Endothelial cell of umbilical vein (primary cell): ENCODE measurements at regions not wholly inside any gene's neighbourhood (a gene's known extent, or its start where the extent isn't known, plus 50 kb on each side); places are given as distances from the start of the nearest gene placed in this dataset.

ENCODE experiments used
- BruUV-seq: library from RNA; stranded (reverse); fragments of 400-500 nt; replicated peaks from 2 replicates; lab custom pipeline; 2021; lab: Mats Ljungman, UMichigan
- CTCF ChIA-PET: fragments of 300-600, 350-600 bp; sonication (Branson Sonifier 250); formaldehyde crosslinking; loops from one replicate; lab custom pipeline; 2021; ENCODE audit warnings: antibody characterized with exemption, inconsistent platforms; lab: Charles Lee
- POLR2A ChIA-PET: fragments of 300-600, 350-600 bp; sonication (Branson Sonifier 250); formaldehyde crosslinking; loops from one replicate; lab custom pipeline; 2021; ENCODE audit warnings: antibody characterized with exemption, inconsistent platforms; lab: Charles Lee
- DNase-seq: peaks from one replicate; pipeline ENCODE4 v3.0.0-alpha.2; 2011; ENCODE audit warnings: low read depth, low spot score
- FAIRE-seq: peaks from 2 replicates; lab custom pipeline; 2011; peaks lifted over from hg19 to GRCh38; lab: Jason Lieb, UNC
- H2AFZ ChIP-seq: 2 replicates; pipeline ENCODE4 v1.6.0; 2012; ENCODE audit warnings: low read depth, low read length, control low read depth, inconsistent platforms
- H3K27ac ChIP-seq: 2 replicates; pipeline ENCODE4 v1.5.1; 2011; ENCODE audit warnings: low read depth, mild to moderate bottlenecking, control low read depth, low read length, moderate library complexity; ENCODE audit not compliant: insufficient read depth
- H3K27me3 ChIP-seq, 2 experiments: 2 replicates each; pipeline versions ENCODE4 v1.6.0 to v1.6.1; 2011; ENCODE audit warnings: low read length in 2 of 2, mixed read lengths in 1 of 2; ENCODE audit not compliant: control insufficient read depth in 2 of 2, insufficient read depth in 2 of 2
- H3K36me3 ChIP-seq, 2 experiments: 2 replicates in 1 of 2; 3 replicates in 1 of 2; pipeline ENCODE4 v1.5.1; 2011; ENCODE audit warnings: low read length in 2 of 2, mild to moderate bottlenecking in 1 of 2, moderate library complexity in 1 of 2; ENCODE audit not compliant: control insufficient read depth in 2 of 2, insufficient read depth in 2 of 2; ENCODE audit errors: extremely low read depth in 1 of 2
- H3K4me1 ChIP-seq: 3 replicates; pipeline ENCODE4 v1.5.1; 2011; ENCODE audit warnings: mild to moderate bottlenecking, low read length; ENCODE audit not compliant: control insufficient read depth, insufficient read depth; ENCODE audit errors: extremely low read depth
- H3K4me2 ChIP-seq: 2 replicates; pipeline ENCODE4 v1.6.1; 2011; ENCODE audit warnings: low read length, control low read depth, mixed read lengths; ENCODE audit not compliant: insufficient read depth
- H3K4me3 ChIP-seq, 3 experiments: fragments of 200-600 bp in 1 of 3; sonication (generic), shearing (Covaris generic) in 1 of 3; replicated peaks in 1 of 3; 2 replicates each; pipeline ENCODE4 v1.5.1; 2011 to 2016; ENCODE audit warnings: control low read depth in 3 of 3, low read length in 3 of 3, mild to moderate bottlenecking in 2 of 3, inconsistent platforms in 1 of 3, low read depth in 1 of 3, moderate library complexity in 1 of 3; ENCODE audit not compliant: insufficient read depth in 1 of 3
- H3K79me2 ChIP-seq: 2 replicates; pipeline ENCODE4 v1.6.0; 2012; ENCODE audit warnings: low read length, inconsistent platforms; ENCODE audit not compliant: control insufficient read depth, insufficient read depth
- H3K9ac ChIP-seq: replicated peaks from 2 replicates; pipeline ENCODE3; 2011; ENCODE audit warnings: low read length, control low read depth; ENCODE audit not compliant: insufficient read depth; ENCODE audit errors: extremely low read depth
- H3K9me1 ChIP-seq: replicated peaks from 3 replicates; pipeline ENCODE4 v1.6.0; 2011; ENCODE audit warnings: mild to moderate bottlenecking, low read length; ENCODE audit not compliant: control insufficient read depth, insufficient read depth; ENCODE audit errors: extremely low read depth
- H3K9me3 ChIP-seq: replicated peaks from 2 replicates; pipeline ENCODE4 v1.5.1; 2012; ENCODE audit warnings: low read length, inconsistent platforms; ENCODE audit not compliant: control insufficient read depth, insufficient read depth
- H4K20me1 ChIP-seq: replicated peaks from 2 replicates; pipeline ENCODE3; 2011; ENCODE audit warnings: mild to moderate bottlenecking, low read length; ENCODE audit not compliant: control insufficient read depth, insufficient read depth; ENCODE audit errors: extremely low read depth
- EZH2 ChIP-seq: IDR thresholded peaks from 2 replicates; pipeline ENCODE4 v1.6.1; 2012; ENCODE audit warnings: borderline replicate concordance, low read depth, mild to moderate bottlenecking, moderate library complexity, low read length, inconsistent platforms; ENCODE audit not compliant: severe bottlenecking
- FOS ChIP-seq: IDR thresholded peaks from 2 replicates; pipeline ENCODE4 v1.6.1; 2011; ENCODE audit warnings: mild to moderate bottlenecking, low read length, moderate library complexity, borderline replicate concordance; ENCODE audit not compliant: insufficient read depth
- GATA2 ChIP-seq: IDR thresholded peaks from 2 replicates; pipeline ENCODE4 v1.7.0; 2011; ENCODE audit warnings: low read depth, mild to moderate bottlenecking, moderate library complexity, mixed read lengths, low read length; ENCODE audit not compliant: insufficient read length, insufficient read depth
- JUN ChIP-seq: IDR thresholded peaks from 2 replicates; pipeline ENCODE4 v1.6.1; 2011; ENCODE audit warnings: borderline replicate concordance, low read depth; ENCODE audit not compliant: insufficient read length, insufficient read depth
- MYC ChIP-seq: IDR thresholded peaks from one replicate; pipeline ENCODE4 v1.6.1; 2011; ENCODE audit warnings: mild to moderate bottlenecking, low read depth, low read length
- POLR2A ChIP-seq: IDR thresholded peaks from 2 replicates; pipeline ENCODE4 v1.6.1; 2012; ENCODE audit warnings: low read depth, mild to moderate bottlenecking, control low read depth, low read length
- POLR2AphosphoS5 ChIP-seq: IDR thresholded peaks from 2 replicates; pipeline ENCODE4 v1.6.1; 2012; ENCODE audit warnings: low read depth, mild to moderate bottlenecking, control low read depth, low read length, moderate library complexity; ENCODE audit not compliant: insufficient read depth
- dilution Hi-C: fragments of 300-500 bp; cut with MboI; formaldehyde crosslinking; loops from one replicate; pipeline ENCODE4 v1.15.0; 2019; ENCODE audit warnings: low sequenced_read_pairs; ENCODE audit not compliant: extremely low pct_ligation_motif_present
- intact Hi-C: fragments of 100-400 bp; cut with micrococcal nuclease; formaldehyde crosslinking; loops from one replicate; pipeline ENCODE4 v1.10.0; 2022
- TF ChIP-seq, protein P1 (sequence below), 2 donors: IDR thresholded peaks; 1 replicate in 1 of 2; 2 replicates in 1 of 2; pipeline ENCODE4 v1.5.1; 2011; ENCODE audit warnings: low read length in 2 of 2, mild to moderate bottlenecking in 2 of 2, moderate library complexity in 2 of 2, control low read depth in 1 of 2, inconsistent platforms in 1 of 2, low read depth in 1 of 2; ENCODE audit not compliant: insufficient read depth in 1 of 2; ENCODE audit errors: extremely low read depth in 1 of 2
- TF ChIP-seq, protein P2 (sequence below): IDR thresholded peaks from 2 replicates; pipeline ENCODE4 v1.6.1; 2011; ENCODE audit not compliant: insufficient read depth, insufficient read length

DNA sequence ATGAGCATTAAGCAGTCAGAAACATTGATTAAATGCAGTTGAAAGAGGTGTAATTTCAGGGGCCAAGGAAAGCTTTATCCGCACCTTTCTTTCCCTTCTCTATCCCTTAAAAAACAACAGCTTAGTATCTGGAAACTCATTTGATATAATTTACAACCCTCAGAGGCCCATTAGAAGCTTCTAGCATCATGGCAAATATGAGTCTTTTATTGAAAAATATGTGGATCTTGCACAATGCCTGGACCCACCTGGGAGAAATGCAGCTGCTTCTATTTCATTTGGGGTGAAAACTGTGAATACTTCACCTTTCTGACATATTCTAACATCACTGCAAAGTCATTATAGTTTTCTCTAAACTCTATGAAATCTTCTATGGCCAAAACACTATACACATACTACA is 492.2 kb upstream of the PSMD7 start:
- no TSS peak for BruUV-seq
- no peak for FAIRE-seq

More for the DNA sequence above, 492.2 kb upstream of the PSMD7 start:
- H3K9me1 ChIP-seq, result no peaks in the 10 kb centered on the region
- intact Hi-C loops (no loop called here), dilution Hi-C loops (no loop called here)
- ChIA-PET POLR2A (no interaction called here), CTCF (no interaction called here)
- no peak overlapping the region for H3K4me3 ChIP-seq
- H3K27ac ChIP-seq, result no peak overlapping the region
- H3K27me3 ChIP-seq, result no peaks in the 10 kb centered on the region
- H3K36me3 ChIP-seq, result no peaks in the 10 kb centered on the region
- no peak overlapping the region for H3K4me2 ChIP-seq
- DNase-seq, result no peak
- no peaks in the 10 kb centered on the region for H3K79me2 ChIP-seq
- H3K4me1 ChIP-seq, result no peaks in the 10 kb centered on the region
- no peaks in the 10 kb centered on the region for H4K20me1 ChIP-seq
- no peak overlapping the region for H2AFZ ChIP-seq
- H3K9ac ChIP-seq, result no peak overlapping the region
- H3K9me3 ChIP-seq, result peaks cover 6% of the 10 kb centered on the region
- TF ChIP-seq POLR2A (no peak), FOS (no peak), GATA2 (no peak), JUN (no peak), MYC (no peak), POLR2AphosphoS5 (no peak), EZH2 (no peak)
- TF ChIP-seq, protein P1, sequence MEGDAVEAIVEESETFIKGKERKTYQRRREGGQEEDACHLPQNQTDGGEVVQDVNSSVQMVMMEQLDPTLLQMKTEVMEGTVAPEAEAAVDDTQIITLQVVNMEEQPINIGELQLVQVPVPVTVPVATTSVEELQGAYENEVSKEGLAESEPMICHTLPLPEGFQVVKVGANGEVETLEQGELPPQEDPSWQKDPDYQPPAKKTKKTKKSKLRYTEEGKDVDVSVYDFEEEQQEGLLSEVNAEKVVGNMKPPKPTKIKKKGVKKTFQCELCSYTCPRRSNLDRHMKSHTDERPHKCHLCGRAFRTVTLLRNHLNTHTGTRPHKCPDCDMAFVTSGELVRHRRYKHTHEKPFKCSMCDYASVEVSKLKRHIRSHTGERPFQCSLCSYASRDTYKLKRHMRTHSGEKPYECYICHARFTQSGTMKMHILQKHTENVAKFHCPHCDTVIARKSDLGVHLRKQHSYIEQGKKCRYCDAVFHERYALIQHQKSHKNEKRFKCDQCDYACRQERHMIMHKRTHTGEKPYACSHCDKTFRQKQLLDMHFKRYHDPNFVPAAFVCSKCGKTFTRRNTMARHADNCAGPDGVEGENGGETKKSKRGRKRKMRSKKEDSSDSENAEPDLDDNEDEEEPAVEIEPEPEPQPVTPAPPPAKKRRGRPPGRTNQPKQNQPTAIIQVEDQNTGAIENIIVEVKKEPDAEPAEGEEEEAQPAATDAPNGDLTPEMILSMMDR (IDR thresholded peaks at IDR 0.05; ENCODE audit: extremely low read depth in 1 of 2, insufficient read depth in 1 of 2, low read depth in 1 of 2, low read length in 2 of 2), result no peak
- TF ChIP-seq, protein P2, sequence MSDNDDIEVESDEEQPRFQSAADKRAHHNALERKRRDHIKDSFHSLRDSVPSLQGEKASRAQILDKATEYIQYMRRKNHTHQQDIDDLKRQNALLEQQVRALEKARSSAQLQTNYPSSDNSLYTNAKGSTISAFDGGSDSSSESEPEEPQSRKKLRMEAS, result no peak
